ENCODE measurements at regions not wholly inside any gene's neighbourhood (a gene's known extent, or its start where the extent isn't known, plus 50 kb on each side); places are given as distances from the start of the nearest gene placed in this dataset.

GRCh38 chr1:229075217-229075616 lies 195.7 kb upstream of the RAB4A start:
- H3K36me3 ChIP-seq (replicated peaks in 1 of 2; ENCODE audit: control insufficient read depth in 1 of 2, insufficient read depth in 2 of 2, low read length in 2 of 2): no peaks in the 10 kb centered on the region
- H3K9me3 ChIP-seq (replicated peaks in 1 of 2; ENCODE audit: control insufficient read depth in 1 of 2, insufficient read depth in 1 of 2, low read length in 2 of 2): no peaks in the 10 kb centered on the region
- Mint-ChIP-seq H3K9me3 (no peaks in the 10 kb centered on the region), H3K36me3 (no peaks in the 10 kb centered on the region), H3K27ac (no peak overlapping the region), H3K4me1 (peaks cover 25% of the 10 kb centered on the region), H3K4me3 (no peak overlapping the region), H3K27me3 (ENCODE audit: low read depth in 3 of 3) (peaks cover 1 to 4% (median 2%) of the 10 kb centered on the region in 3 donors)
- H3K4me3 ChIP-seq (replicated peaks in 1 of 3; ENCODE audit: low read depth in 2 of 3, low read length in 3 of 3): no peak overlapping the region
- WGBS (ENCODE audit: insufficient coverage): 80% methylated on average over 1 of the region's 2 CpGs
- no peaks in the 10 kb centered on the region for H4K20me1 ChIP-seq (ENCODE audit: insufficient read depth, low read length)
- TF ChIP-seq, protein P1, sequence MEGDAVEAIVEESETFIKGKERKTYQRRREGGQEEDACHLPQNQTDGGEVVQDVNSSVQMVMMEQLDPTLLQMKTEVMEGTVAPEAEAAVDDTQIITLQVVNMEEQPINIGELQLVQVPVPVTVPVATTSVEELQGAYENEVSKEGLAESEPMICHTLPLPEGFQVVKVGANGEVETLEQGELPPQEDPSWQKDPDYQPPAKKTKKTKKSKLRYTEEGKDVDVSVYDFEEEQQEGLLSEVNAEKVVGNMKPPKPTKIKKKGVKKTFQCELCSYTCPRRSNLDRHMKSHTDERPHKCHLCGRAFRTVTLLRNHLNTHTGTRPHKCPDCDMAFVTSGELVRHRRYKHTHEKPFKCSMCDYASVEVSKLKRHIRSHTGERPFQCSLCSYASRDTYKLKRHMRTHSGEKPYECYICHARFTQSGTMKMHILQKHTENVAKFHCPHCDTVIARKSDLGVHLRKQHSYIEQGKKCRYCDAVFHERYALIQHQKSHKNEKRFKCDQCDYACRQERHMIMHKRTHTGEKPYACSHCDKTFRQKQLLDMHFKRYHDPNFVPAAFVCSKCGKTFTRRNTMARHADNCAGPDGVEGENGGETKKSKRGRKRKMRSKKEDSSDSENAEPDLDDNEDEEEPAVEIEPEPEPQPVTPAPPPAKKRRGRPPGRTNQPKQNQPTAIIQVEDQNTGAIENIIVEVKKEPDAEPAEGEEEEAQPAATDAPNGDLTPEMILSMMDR (IDR thresholded peaks at IDR 0.05): no peak
- H3K27ac ChIP-seq (ENCODE audit: low read depth in 1 of 2, low read length in 2 of 2): no peak overlapping the region
- H3K79me2 ChIP-seq (ENCODE audit: insufficient read depth, low read length): no peaks in the 10 kb centered on the region
- H3K4me2 ChIP-seq (replicated peaks; ENCODE audit: extremely low read depth, low read length, poor library complexity, severe bottlenecking): no peak overlapping the region
- peak in 1 of 3 donors; percentile 1 for DNase-seq
- intact Hi-C loops (cut with micrococcal nuclease): no loop called here
- H3K4me1 ChIP-seq (ENCODE audit: control insufficient read depth in 1 of 2, insufficient read depth in 2 of 2, low read length in 2 of 2): peaks cover 20% of the 10 kb centered on the region in 2 donors
- H3K9ac ChIP-seq (ENCODE audit: insufficient read depth, low read length, poor library complexity, severe bottlenecking): no peak overlapping the region
- no peak overlapping the region for H2AFZ ChIP-seq (ENCODE audit: insufficient read depth, low read depth, low read length, poor library complexity, severe bottlenecking)
- H3K27me3 ChIP-seq (ENCODE audit: control insufficient read depth in 2 of 2, insufficient read depth in 2 of 2, low read length in 2 of 2): no peaks in the 10 kb centered on the region

GRCh38 chr1:229075716-229076115 lies 195.2 kb upstream of the RAB4A start:
- Histone ChIP-seq H3K36me3 (replicated peaks in 1 of 2; ENCODE audit: control insufficient read depth in 1 of 2, insufficient read depth in 2 of 2, low read length in 2 of 2) (no peaks in the 10 kb centered on the region), H3K4me3 (replicated peaks in 1 of 3; ENCODE audit: low read depth in 2 of 3, low read length in 3 of 3) (no peak overlapping the region), H3K27me3 (ENCODE audit: control insufficient read depth in 2 of 2, insufficient read depth in 2 of 2, low read length in 2 of 2) (no peaks in the 10 kb centered on the region), H2AFZ (ENCODE audit: insufficient read depth, low read depth, low read length, poor library complexity, severe bottlenecking) (no peak overlapping the region), H3K9me3 (replicated peaks in 1 of 2; ENCODE audit: control insufficient read depth in 1 of 2, insufficient read depth in 1 of 2, low read length in 2 of 2) (no peaks in the 10 kb centered on the region), H3K9ac (ENCODE audit: insufficient read depth, low read length, poor library complexity, severe bottlenecking) (no peak overlapping the region), H3K4me1 (ENCODE audit: control insufficient read depth in 1 of 2, insufficient read depth in 2 of 2, low read length in 2 of 2) (peaks cover 15% of the 10 kb centered on the region in 2 donors), H3K4me2 (replicated peaks; ENCODE audit: extremely low read depth, low read length, poor library complexity, severe bottlenecking) (no peak overlapping the region), H4K20me1 (ENCODE audit: insufficient read depth, low read length) (no peaks in the 10 kb centered on the region), H3K79me2 (ENCODE audit: insufficient read depth, low read length) (no peaks in the 10 kb centered on the region), H3K27ac (ENCODE audit: low read depth in 1 of 2, low read length in 2 of 2) (no peak overlapping the region)
- Mint-ChIP-seq H3K9me3 (peaks cover 0 to 1% (median 0%) of the 10 kb centered on the region in 7 donors), H3K4me1 (peaks cover 20% of the 10 kb centered on the region), H3K27ac (no peak overlapping the region), H3K27me3 (ENCODE audit: low read depth in 3 of 3) (peaks cover 1 to 4% (median 2%) of the 10 kb centered on the region in 3 donors), H3K4me3 (no peak overlapping the region), H3K36me3 (no peaks in the 10 kb centered on the region)
- 96% methylated on average over 3 of the region's 4 CpGs for WGBS (ENCODE audit: insufficient coverage)
- TF ChIP-seq, protein P1 (IDR thresholded peaks at IDR 0.05): no peak
- intact Hi-C loops (cut with micrococcal nuclease): no loop called here
- DNase-seq: no peak

All from CD14-positive monocyte (primary cell).